ENCODE measurements at regions not wholly inside any gene's neighbourhood (a gene's known extent, or its start where the extent isn't known, plus 50 kb on each side); places are given as distances from the start of the nearest gene placed in this dataset.
"Not testable (repeated sequence)": the region's sequence is repeated elsewhere in the genome, so short reads cannot be mapped to it uniquely, and the experiment has no call there.

DNA sequence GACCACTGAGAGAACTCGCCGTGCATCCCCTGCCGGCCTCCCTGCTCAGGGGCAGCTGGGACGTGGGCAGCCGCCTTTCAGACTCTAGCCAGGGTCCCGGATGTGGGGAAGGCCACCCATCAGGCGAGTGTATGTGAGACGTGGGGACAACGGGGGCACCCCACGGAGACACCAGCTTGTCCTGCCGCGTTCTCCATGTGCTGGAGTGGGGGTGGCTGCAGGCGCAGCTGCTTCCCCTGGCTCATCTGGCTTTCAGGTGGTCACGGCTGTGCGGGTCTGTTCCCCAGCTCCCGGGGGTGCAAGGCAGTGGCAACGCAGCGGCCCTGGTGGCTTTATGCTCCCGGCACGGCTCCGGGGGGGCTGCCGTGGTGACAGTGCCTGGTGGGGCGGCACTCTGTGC, 4427.5 kb upstream of the TPTE start:
- TF ChIP-seq POLR2A, CTCF (IDR thresholded peaks at IDR 0.05): not testable (repeated sequence)
